DND-41 (cell line): ENCODE measurements at regions not wholly inside any gene's neighbourhood (a gene's known extent, or its start where the extent isn't known, plus 50 kb on each side); places are given as distances from the start of the nearest gene placed in this dataset.

Experiments used
- ATAC-seq: fragments of 200-7000 bp; cut with Tn5 transposase; 3 replicates; pipeline ENCODE4 v1.9.1; 2021; ENCODE audit warnings: low read depth; ENCODE audit not compliant: insufficient read depth
- DNase-seq: peaks from one replicate; pipeline ENCODE4 v3.0.0-alpha.2; 2020
- H2AFZ ChIP-seq: 2 replicates; pipeline ENCODE4 v1.6.0; 2012; ENCODE audit warnings: low read depth, low read length
- H3K27ac ChIP-seq: 2 replicates; pipeline ENCODE4 v1.5.1; 2012; ENCODE audit warnings: low read length, inconsistent platforms
- H3K27me3 ChIP-seq: fragments of 200-600 bp; sonication (generic); 2 replicates; pipeline ENCODE4 v1.6.0; 2012; ENCODE audit warnings: low read length, mild to moderate bottlenecking, inconsistent platforms; ENCODE audit not compliant: insufficient read depth, poor library complexity
- H3K36me3 ChIP-seq: 2 replicates; pipeline ENCODE4 v1.5.1; 2012; ENCODE audit warnings: low read length, inconsistent platforms; ENCODE audit not compliant: insufficient read depth
- H3K4me1 ChIP-seq: 2 replicates; pipeline ENCODE4 v1.5.1; 2012; ENCODE audit warnings: mild to moderate bottlenecking, low read length; ENCODE audit not compliant: insufficient read depth
- H3K4me2 ChIP-seq: 2 replicates; pipeline ENCODE4 v1.6.0; 2012; ENCODE audit warnings: mild to moderate bottlenecking, moderate library complexity, low read length, inconsistent platforms; ENCODE audit not compliant: insufficient read depth
- H3K4me3 ChIP-seq, 2 experiments: fragments of 200-600 bp in 1 of 2; shearing (Covaris generic) in 1 of 2; 2 replicates each; pipeline ENCODE4 v1.5.1; 2012 to 2016; ENCODE audit warnings: inconsistent platforms in 2 of 2, low read length in 2 of 2, mild to moderate bottlenecking in 2 of 2, low read depth in 1 of 2, moderate library complexity in 1 of 2
- H3K79me2 ChIP-seq: 2 replicates; pipeline ENCODE4 v1.6.0; 2012; ENCODE audit warnings: low read length, inconsistent platforms; ENCODE audit not compliant: insufficient read depth
- H3K9ac ChIP-seq: 2 replicates; pipeline ENCODE4 v1.6.0; 2012; ENCODE audit warnings: low read depth, mild to moderate bottlenecking, inconsistent platforms, low read length, moderate library complexity
- H3K9me3 ChIP-seq: 2 replicates; pipeline ENCODE4 v1.5.1; 2012; ENCODE audit warnings: low read length, moderate library complexity, mild to moderate bottlenecking, inconsistent platforms; ENCODE audit not compliant: insufficient read depth, severe bottlenecking
- H4K20me1 ChIP-seq: 2 replicates; pipeline ENCODE4 v1.6.0; 2012; ENCODE audit warnings: low read length; ENCODE audit not compliant: insufficient read depth
- EZH2 ChIP-seq: IDR thresholded peaks from 3 replicates; pipeline ENCODE4 v1.6.1; 2012; ENCODE audit warnings: borderline replicate concordance, low read depth, mild to moderate bottlenecking, moderate library complexity, low read length, inconsistent platforms; ENCODE audit not compliant: severe bottlenecking
- TF ChIP-seq, protein P1 (sequence below): IDR thresholded peaks from 2 replicates; pipeline ENCODE4 v1.5.1; 2012; ENCODE audit warnings: borderline replicate concordance, low read length, moderate library complexity, mild to moderate bottlenecking; ENCODE audit not compliant: poor library complexity, severe bottlenecking; ENCODE audit errors: extremely low read depth

DNA sequence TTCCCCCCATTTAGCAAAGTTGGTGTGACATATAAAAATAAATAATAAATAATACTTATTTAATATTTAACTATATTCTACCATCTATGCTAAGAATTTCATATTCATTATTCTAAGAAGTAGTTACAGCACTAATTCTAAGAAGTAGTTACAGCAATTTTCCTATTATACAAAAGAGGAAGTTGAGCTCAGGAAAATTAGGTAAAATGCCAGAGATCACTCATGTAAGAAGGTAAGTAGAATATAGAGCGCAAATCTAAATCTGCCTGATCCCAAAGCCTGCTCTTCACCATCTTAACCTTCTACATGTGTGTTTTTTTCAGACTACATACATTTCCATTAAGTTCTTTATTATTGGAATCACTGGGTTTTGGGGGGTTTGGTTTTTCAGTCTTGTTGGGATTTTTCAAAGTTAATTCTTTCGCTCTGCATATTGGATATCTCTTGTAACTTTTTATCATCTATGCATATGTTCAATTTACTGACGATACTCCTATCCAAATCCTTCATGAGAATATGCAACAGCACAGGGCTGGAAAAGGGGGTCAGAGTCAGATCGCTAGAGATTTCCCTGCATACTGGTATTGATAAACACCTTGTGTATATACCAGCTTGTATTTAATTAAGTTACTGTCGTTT is 852.1 kb downstream of the MAT2B start:
- Histone ChIP-seq H3K27ac (no peak overlapping the region), H3K4me1 (no peaks in the 10 kb centered on the region), H3K79me2 (no peaks in the 10 kb centered on the region), H3K9me3 (no peaks in the 10 kb centered on the region), H3K27me3 (no peaks in the 10 kb centered on the region), H3K36me3 (no peaks in the 10 kb centered on the region), H3K9ac (no peak overlapping the region), H4K20me1 (no peaks in the 10 kb centered on the region), H3K4me3 (no peak overlapping the region), H2AFZ (no peak overlapping the region), H3K4me2 (no peak overlapping the region)
- DNase-seq (no peak), ATAC-seq (no peak)
- TF ChIP-seq, protein P1, sequence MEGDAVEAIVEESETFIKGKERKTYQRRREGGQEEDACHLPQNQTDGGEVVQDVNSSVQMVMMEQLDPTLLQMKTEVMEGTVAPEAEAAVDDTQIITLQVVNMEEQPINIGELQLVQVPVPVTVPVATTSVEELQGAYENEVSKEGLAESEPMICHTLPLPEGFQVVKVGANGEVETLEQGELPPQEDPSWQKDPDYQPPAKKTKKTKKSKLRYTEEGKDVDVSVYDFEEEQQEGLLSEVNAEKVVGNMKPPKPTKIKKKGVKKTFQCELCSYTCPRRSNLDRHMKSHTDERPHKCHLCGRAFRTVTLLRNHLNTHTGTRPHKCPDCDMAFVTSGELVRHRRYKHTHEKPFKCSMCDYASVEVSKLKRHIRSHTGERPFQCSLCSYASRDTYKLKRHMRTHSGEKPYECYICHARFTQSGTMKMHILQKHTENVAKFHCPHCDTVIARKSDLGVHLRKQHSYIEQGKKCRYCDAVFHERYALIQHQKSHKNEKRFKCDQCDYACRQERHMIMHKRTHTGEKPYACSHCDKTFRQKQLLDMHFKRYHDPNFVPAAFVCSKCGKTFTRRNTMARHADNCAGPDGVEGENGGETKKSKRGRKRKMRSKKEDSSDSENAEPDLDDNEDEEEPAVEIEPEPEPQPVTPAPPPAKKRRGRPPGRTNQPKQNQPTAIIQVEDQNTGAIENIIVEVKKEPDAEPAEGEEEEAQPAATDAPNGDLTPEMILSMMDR: no peak
- TF ChIP-seq EZH2: no peak

DNA sequence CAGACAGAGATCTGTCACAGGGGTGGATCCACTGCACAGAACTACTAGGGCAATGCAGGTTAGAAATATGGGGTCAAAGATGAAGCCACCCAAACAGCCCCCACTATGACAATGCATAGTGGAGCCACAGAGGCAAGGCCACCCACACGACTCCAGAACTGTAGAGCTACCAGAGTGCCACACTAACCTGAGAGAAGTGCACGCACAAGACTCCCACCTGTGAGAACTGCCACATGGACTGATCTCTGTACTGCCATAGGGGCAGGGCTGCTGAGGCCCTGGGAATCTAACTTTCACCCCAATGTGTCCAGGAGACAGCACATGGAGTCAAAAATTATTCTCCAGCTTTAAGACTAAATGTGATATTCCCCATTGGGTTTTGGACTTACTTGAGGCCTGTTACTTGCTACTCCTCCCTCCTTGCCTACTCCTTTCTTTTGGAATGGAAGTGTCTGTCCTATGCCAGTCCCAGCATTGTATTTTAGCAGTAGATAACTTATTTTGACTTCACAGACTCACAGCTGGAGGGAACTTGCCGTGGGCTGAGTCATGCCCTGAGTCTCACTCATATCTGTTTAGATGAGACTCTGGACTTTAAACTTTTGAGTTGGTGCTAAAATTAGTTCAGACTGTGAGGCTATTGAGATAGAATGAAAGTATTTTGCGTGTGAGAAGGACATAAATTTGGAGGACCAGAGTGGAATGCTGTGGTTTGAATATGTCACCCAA is 853.3 kb downstream of the MAT2B start:
- no peak overlapping the region for H2AFZ ChIP-seq
- no peaks in the 10 kb centered on the region for H3K4me1 ChIP-seq
- H3K79me2 ChIP-seq: no peaks in the 10 kb centered on the region
- no peaks in the 10 kb centered on the region for H3K9me3 ChIP-seq
- H3K36me3 ChIP-seq: no peaks in the 10 kb centered on the region
- no peak overlapping the region for H3K4me2 ChIP-seq
- no peaks in the 10 kb centered on the region for H4K20me1 ChIP-seq
- no peaks in the 10 kb centered on the region for H3K27me3 ChIP-seq
- ATAC-seq (no peak), DNase-seq (no peak)
- TF ChIP-seq, protein P1: no peak
- TF ChIP-seq EZH2: no peak
- H3K9ac ChIP-seq: no peak overlapping the region
- H3K27ac ChIP-seq: no peak overlapping the region
- no peak overlapping the region for H3K4me3 ChIP-seq

DNA sequence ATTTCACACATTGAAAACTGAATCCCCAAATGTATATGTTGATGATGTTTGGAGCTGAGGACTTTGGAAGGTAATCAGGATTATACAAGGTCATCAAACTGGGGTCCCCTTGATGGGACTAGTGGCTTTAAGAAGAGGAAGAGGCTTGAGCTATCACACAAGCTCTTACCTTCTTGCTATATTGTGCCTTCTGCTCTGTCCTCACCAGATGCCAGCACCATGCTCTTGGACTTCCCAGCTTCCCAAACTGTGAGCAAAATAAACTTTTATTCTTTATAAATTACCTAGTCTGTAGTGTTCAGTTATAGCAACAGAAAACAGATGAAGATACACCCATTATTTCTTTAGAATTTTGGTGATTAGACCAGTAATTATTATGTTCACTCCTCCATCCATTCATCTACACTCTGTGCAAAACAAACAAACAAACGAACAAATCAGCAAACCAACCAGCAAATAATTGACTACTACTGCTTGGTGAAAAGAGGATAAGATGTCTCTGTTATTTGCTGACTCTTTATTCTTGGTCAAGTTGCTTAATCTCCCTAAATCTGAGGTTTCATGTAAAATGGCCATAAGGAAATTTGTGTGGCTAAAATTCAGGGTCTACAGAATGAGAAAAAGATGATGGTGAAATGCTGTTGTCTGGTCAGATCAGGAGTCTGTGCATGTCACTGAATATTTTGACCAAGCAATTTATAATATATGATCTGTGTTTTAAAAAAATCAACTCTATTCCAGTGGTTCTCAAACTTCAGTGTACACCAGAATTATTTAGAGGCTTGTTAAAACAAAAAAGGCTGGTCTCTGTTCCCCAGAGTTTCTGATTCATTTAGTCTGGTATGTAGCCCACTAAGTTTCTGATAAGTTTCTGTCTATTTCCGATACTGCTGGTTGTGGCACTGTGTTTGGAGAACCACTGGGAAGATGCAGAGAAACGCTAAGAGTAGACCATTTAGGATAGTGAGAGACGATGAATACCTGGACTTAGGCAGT is 854.1 kb downstream of the MAT2B start:
- DNase-seq (no peak), ATAC-seq (no peak)
- Histone ChIP-seq H3K27ac (no peak overlapping the region), H3K36me3 (no peaks in the 10 kb centered on the region), H3K27me3 (no peaks in the 10 kb centered on the region), H3K4me3 (no peak overlapping the region), H3K4me2 (no peak overlapping the region), H3K9ac (no peak overlapping the region), H4K20me1 (no peaks in the 10 kb centered on the region), H2AFZ (no peak overlapping the region), H3K4me1 (no peaks in the 10 kb centered on the region), H3K9me3 (no peaks in the 10 kb centered on the region), H3K79me2 (no peaks in the 10 kb centered on the region)
- TF ChIP-seq EZH2: no peak
- TF ChIP-seq, protein P1: no peak
